B cell (primary cell): ENCODE measurements at regions not wholly inside any gene's neighbourhood (a gene's known extent, or its start where the extent isn't known, plus 50 kb on each side); places are given as distances from the start of the nearest gene placed in this dataset.

Source experiments
- ATAC-seq: fragments of 200-7000 bp; cut with Tn5 transposase; one replicate; pipeline ENCODE4 v1.10.0; 2021; ENCODE audit warnings: low read depth, mild to moderate bottlenecking, moderate number of reproducible peaks, moderate library complexity
- CTCF ChIA-PET: fragments of 350-600 bp; sonication (Branson Sonifier 250); formaldehyde crosslinking; loops from one replicate; lab custom pipeline; 2021; ENCODE audit warnings: antibody characterized with exemption, inconsistent platforms; lab: Charles Lee
- POLR2A ChIA-PET: fragments of 350-600 bp; sonication (Branson Sonifier 250); formaldehyde crosslinking; loops from one replicate; lab custom pipeline; 2021; ENCODE audit warnings: antibody characterized with exemption; lab: Charles Lee
- DNase-seq: peaks from one replicate; pipeline ENCODE4 v3.0.0; 2013
- H2AFZ ChIP-seq: 2 replicates; pipeline ENCODE4 v1.6.1; 2012; ENCODE audit warnings: mild to moderate bottlenecking, low read depth, low read length; ENCODE audit not compliant: insufficient read depth, poor library complexity, severe bottlenecking
- H3K27ac ChIP-seq, 2 donors: 1 replicate in 1 of 2; 2 replicates in 1 of 2; pipeline ENCODE4 v1.5.1; 2012 to 2013; ENCODE audit warnings: low read length in 2 of 2, mild to moderate bottlenecking in 2 of 2, moderate library complexity in 1 of 2
- H3K27me3 ChIP-seq, 4 experiments: fragments of 200-600 bp in 1 of 4; sonication (generic) in 1 of 4; replicated peaks in 1 of 4; 1 replicate in 2 of 4; 2 replicates in 2 of 4; pipeline versions ENCODE4 v1.6.1 to v1.7.0; 2013 to 2016; ENCODE audit warnings: low read length in 3 of 4, mild to moderate bottlenecking in 2 of 4, mixed read lengths in 1 of 4, moderate library complexity in 1 of 4; ENCODE audit not compliant: insufficient read depth in 4 of 4, control insufficient read depth in 3 of 4; ENCODE audit errors: control extremely low read depth in 1 of 4
- H3K36me3 ChIP-seq, 2 experiments: replicated peaks in 1 of 2; 1 replicate in 1 of 2; 2 replicates in 1 of 2; pipeline versions ENCODE4 v1.6.1 to v1.7.1; 2013; ENCODE audit warnings: low read length in 1 of 2; ENCODE audit not compliant: insufficient read depth in 2 of 2, control insufficient read depth in 1 of 2; ENCODE audit errors: control extremely low read depth in 1 of 2, extremely low read depth in 1 of 2
- H3K4me1 ChIP-seq, 2 donors: fragments of 200-600 bp in 1 of 2; sonication (generic) in 1 of 2; 1 replicate in 1 of 2; 2 replicates in 1 of 2; pipeline versions ENCODE4 v1.5.1 to v1.6.1; 2013 to 2017; ENCODE audit warnings: low read length in 2 of 2; ENCODE audit not compliant: control insufficient read depth in 2 of 2, insufficient read depth in 2 of 2
- H3K4me2 ChIP-seq: replicated peaks from 2 replicates; pipeline ENCODE3; 2012; ENCODE audit warnings: mild to moderate bottlenecking, low read depth, low read length; ENCODE audit not compliant: poor library complexity, severe bottlenecking
- H3K4me3 ChIP-seq, 5 experiments: fragments of 200-600 bp in 1 of 5; sonication (generic) in 1 of 5; 1 replicate in 3 of 5; 2 replicates in 2 of 5; pipeline versions ENCODE4 v1.5.1 to v1.7.0; 2011 to 2016; ENCODE audit warnings: low read length in 4 of 5, mild to moderate bottlenecking in 4 of 5, low read depth in 2 of 5, control low read depth in 1 of 5, moderate library complexity in 1 of 5; ENCODE audit not compliant: insufficient read depth in 1 of 5; ENCODE audit errors: control extremely low read depth in 1 of 5, extremely low read depth in 1 of 5
- H3K79me2 ChIP-seq: fragments of 200-600 bp; sonication (generic); one replicate; pipeline ENCODE4 v1.6.0; 2016; ENCODE audit warnings: low read length; ENCODE audit not compliant: control insufficient read depth, insufficient read depth
- H3K9ac ChIP-seq: fragments of 200-600 bp; sonication (generic); 2 replicates; pipeline ENCODE4 v1.6.1; 2017; ENCODE audit warnings: mild to moderate bottlenecking, low read length, moderate library complexity
- H3K9me3 ChIP-seq, 3 donors: one replicate each; pipeline versions ENCODE4 v1.6.1 to v1.7.1; 2013; ENCODE audit warnings: low read length in 2 of 3; ENCODE audit not compliant: control insufficient read depth in 2 of 3, insufficient read depth in 1 of 3; ENCODE audit errors: control extremely low read depth in 1 of 3
- H4K20me1 ChIP-seq: 2 replicates; pipeline ENCODE4 v1.6.0; 2012; ENCODE audit warnings: mild to moderate bottlenecking, low read length; ENCODE audit not compliant: insufficient read depth, control insufficient read depth, poor library complexity, severe bottlenecking
- H3K27ac Mint-ChIP-seq: one replicate; pipeline ENCODE4 v1.8.0; 2021; ENCODE audit warnings: mixed read lengths
- H3K27me3 Mint-ChIP-seq: one replicate; pipeline ENCODE4 v1.8.0; 2021; ENCODE audit warnings: mixed read lengths
- H3K4me1 Mint-ChIP-seq: one replicate; pipeline ENCODE4 v1.8.0; 2021; ENCODE audit warnings: mixed read lengths
- H3K4me3 Mint-ChIP-seq: one replicate; pipeline ENCODE4 v1.8.0; 2021; ENCODE audit warnings: mixed read lengths
- H3K9me3 Mint-ChIP-seq: one replicate; pipeline ENCODE4 v1.8.0; 2022; ENCODE audit warnings: mixed read lengths; ENCODE audit not compliant: insufficient read depth
- CTCF ChIP-seq: fragments of 200-600 bp; IDR thresholded peaks from one replicate; pipeline ENCODE4 v1.8.0; 2022; ENCODE audit warnings: antibody characterized with exemption, mild to moderate bottlenecking
- EZH2 ChIP-seq: IDR thresholded peaks from 2 replicates; pipeline ENCODE4 v1.6.1; 2012; ENCODE audit warnings: borderline replicate concordance, low read depth, mild to moderate bottlenecking, moderate library complexity, low read length; ENCODE audit not compliant: insufficient read depth, poor library complexity, severe bottlenecking
- WGBS: methylation state at CpG from one replicate; pipeline ENCODE4 v1.1.5; 2013; ENCODE audit warnings: missing lambda C conversion rate; ENCODE audit not compliant: insufficient coverage; 5-methylcytosine and 5-hydroxymethylcytosine counted together
- intact Hi-C: fragments of 100-400 bp; cut with micrococcal nuclease; formaldehyde crosslinking; loops from one replicate; pipeline ENCODE4 v1.10.0; 2022

GRCh38 chr6:141057761-141058160, 1075.0 kb upstream of the GJE1 start:
- ATAC-seq, result no peak
- CTCF ChIA-PET, result no interaction called here
- POLR2A ChIA-PET, result no interaction called here
- no peaks in the 10 kb centered on the region for H3K27me3 ChIP-seq
- no peaks in the 10 kb centered on the region for H3K27me3 Mint-ChIP-seq
- intact Hi-C loops, result no loop called here
- H4K20me1 ChIP-seq, result no peaks in the 10 kb centered on the region
- no peak overlapping the region for H3K4me3 ChIP-seq
- H3K27ac ChIP-seq, result no peak overlapping the region
- no peak overlapping the region for H3K9ac ChIP-seq
- H3K4me3 Mint-ChIP-seq, result no peak overlapping the region
- H3K27ac Mint-ChIP-seq, result no peak overlapping the region
- no peaks in the 10 kb centered on the region for H3K9me3 ChIP-seq
- H3K9me3 Mint-ChIP-seq, result no peaks in the 10 kb centered on the region
- no peak for DNase-seq
- H3K4me1 Mint-ChIP-seq, result no peaks in the 10 kb centered on the region
- no CpG with 5 or more reads among the region's 2 CpGs for WGBS
- no peaks in the 10 kb centered on the region for H3K36me3 ChIP-seq
- H2AFZ ChIP-seq, result no peak overlapping the region
- H3K79me2 ChIP-seq, result no peaks in the 10 kb centered on the region
- no peaks in the 10 kb centered on the region for H3K4me1 ChIP-seq
- no peak for TF ChIP-seq CTCF
- TF ChIP-seq EZH2, result no peak
- no peak overlapping the region for H3K4me2 ChIP-seq

GRCh38 chr6:141056945-141057625, 1075.6 kb upstream of the GJE1 start:
- intact Hi-C loops, result no loop called here
- ATAC-seq (no peak), DNase-seq (no peak)
- H3K9me3 ChIP-seq, result no peaks in the 10 kb centered on the region
- no peak overlapping the region for H3K4me3 ChIP-seq
- H3K4me1 Mint-ChIP-seq, result no peaks in the 10 kb centered on the region
- TF ChIP-seq CTCF, result no peak
- TF ChIP-seq EZH2, result no peak
- no peaks in the 10 kb centered on the region for H3K4me1 ChIP-seq
- H3K27me3 ChIP-seq, result no peaks in the 10 kb centered on the region
- no CpG with 5 or more reads among the region's 2 CpGs for WGBS
- H3K9ac ChIP-seq, result no peak overlapping the region
- CTCF ChIA-PET, result no interaction called here
- H3K4me3 Mint-ChIP-seq, result no peak overlapping the region
- H3K27ac ChIP-seq, result no peak overlapping the region
- H3K27me3 Mint-ChIP-seq, result no peaks in the 10 kb centered on the region
- no peak overlapping the region for H3K27ac Mint-ChIP-seq
- H3K36me3 ChIP-seq, result no peaks in the 10 kb centered on the region
- H3K79me2 ChIP-seq, result no peaks in the 10 kb centered on the region
- no peaks in the 10 kb centered on the region for H3K9me3 Mint-ChIP-seq
- POLR2A ChIA-PET, result no interaction called here
- no peak overlapping the region for H3K4me2 ChIP-seq
- H2AFZ ChIP-seq, result no peak overlapping the region
- no peaks in the 10 kb centered on the region for H4K20me1 ChIP-seq
